Peyer's patch (tissue), 4 donors: ENCODE measurements at regions not wholly inside any gene's neighbourhood (a gene's known extent, or its start where the extent isn't known, plus 50 kb on each side); places are given as distances from the start of the nearest gene placed in this dataset.

Source experiments
- CTCF ChIP-seq, 6 experiments: fragments of 450-650 bp in 4 of 6; fragments of 200-600 bp in 2 of 6; sonication (generic) in 1 of 6; IDR thresholded peaks; one replicate each; pipeline ENCODE4 v1.5.1; 2017 to 2019; ENCODE audit warnings: antibody characterized with exemption in 6 of 6, mild to moderate bottlenecking in 3 of 6, moderate library complexity in 1 of 6
- POLR2A ChIP-seq, 2 donors: fragments of 450-650 bp; IDR thresholded peaks; one replicate each; pipeline ENCODE4 v1.5.1; 2017; ENCODE audit warnings: antibody characterized with exemption in 2 of 2, mild to moderate bottlenecking in 2 of 2, moderate library complexity in 2 of 2

- TF ChIP-seq POLR2A (IDR thresholded peaks at IDR 0.05) (no peak), CTCF (IDR thresholded peaks at IDR 0.05) (no peak)
Measured at GRCh38 chr1:4393191-4393590, 261.2 kb upstream of the AJAP1 start.
